Heart left ventricle (tissue), 13 donors: ENCODE measurements at regions not wholly inside any gene's neighbourhood (a gene's known extent, or its start where the extent isn't known, plus 50 kb on each side); places are given as distances from the start of the nearest gene placed in this dataset.

ENCODE experiments used
- CTCF ChIP-seq, 12 donors: fragments of 200-600 bp; sonication (generic) in 4 of 12; IDR thresholded peaks; one replicate each; pipeline versions ENCODE4 v1.5.0 to v1.8.0; 2018 to 2022; ENCODE audit warnings: antibody characterized with exemption in 12 of 12, mild to moderate bottlenecking in 5 of 12
- POLR2A ChIP-seq, 2 donors: fragments of 450-650 bp; IDR thresholded peaks; one replicate each; pipeline ENCODE4 v1.6.1; 2017; ENCODE audit warnings: antibody characterized with exemption in 2 of 2, mild to moderate bottlenecking in 2 of 2, moderate library complexity in 2 of 2
- donor health status: ischemic (EF 13 %, LVEDD 7.1; RV severe dilation, severe dysfunction).
- donor health status: DM: no; HTN: yes; CAD: no.
- donor health status: DM: no; HTN: no; CAD: no.
- donor health status: ischemic (EF 25% LVEDD 6.9; RV normal size, moderate dysfunction).
- donor health status: ischemic (EF 25% LVEDD 5.7; RV mildly dilated, moderate dysfunction).
- donor health status: ischemic (EF 35%, LVEDD 5.7; RV mildly dilated, moderate dysfunction).
- donor health status: nonischemic (EF 11% LVEDD 7.7; RV severe dilation, severe dysfunction).
- donor health status: DM: yes; HTN: yes; CAD: no.
- donor health status: PGD.
- donor health status: ischemic (EF 29% LVEDD 5.4; RV normal size, mild dysfunction).
- donor health status: nonischemic (EF 23%, LVEDD 6.1; RV moderate dilation, normal function).

GRCh38 chr3:73738711-73739110 lies 114.0 kb upstream of the PDZRN3 start:
- TF ChIP-seq POLR2A (IDR thresholded peaks at IDR 0.05): no peak
- TF ChIP-seq CTCF (IDR thresholded peaks at IDR 0.05): no peak
